Endothelial cell of umbilical vein (primary cell): ENCODE measurements at regions not wholly inside any gene's neighbourhood (a gene's known extent, or its start where the extent isn't known, plus 50 kb on each side); places are given as distances from the start of the nearest gene placed in this dataset.

Source experiments
- CTCF ChIP-seq, 2 donors: IDR thresholded peaks; 1 replicate in 1 of 2; 2 replicates in 1 of 2; pipeline ENCODE4 v1.5.1; 2011; ENCODE audit warnings: low read length in 2 of 2, mild to moderate bottlenecking in 2 of 2, moderate library complexity in 2 of 2, control low read depth in 1 of 2, inconsistent platforms in 1 of 2, low read depth in 1 of 2; ENCODE audit not compliant: insufficient read depth in 1 of 2; ENCODE audit errors: extremely low read depth in 1 of 2
- JUN ChIP-seq: IDR thresholded peaks from 2 replicates; pipeline ENCODE4 v1.6.1; 2011; ENCODE audit warnings: borderline replicate concordance, low read depth; ENCODE audit not compliant: insufficient read length, insufficient read depth

GRCh38 chr3:43948013-43948412, 257.3 kb downstream of the ABHD5 start:
- TF ChIP-seq JUN (no peak), CTCF (IDR thresholded peaks at IDR 0.05; ENCODE audit: extremely low read depth in 1 of 2, insufficient read depth in 1 of 2, low read depth in 1 of 2, low read length in 2 of 2) (no peak)
